Mesenchymal stem cell (in vitro differentiated cells and primary cell): ENCODE measurements at regions not wholly inside any gene's neighbourhood (a gene's known extent, or its start where the extent isn't known, plus 50 kb on each side); places are given as distances from the start of the nearest gene placed in this dataset.
A peak's percentile ranks its signal among the peaks of the same experiment; 100 is the strongest.

ENCODE experiments used
- DNase-seq: peaks from one replicate; pipeline ENCODE4 v3.0.0-alpha.2; 2013
- H2AFZ ChIP-seq: one replicate; pipeline ENCODE4 v1.6.1; 2013; ENCODE audit warnings: low read depth, mild to moderate bottlenecking, control low read depth, inconsistent platforms, low read length, moderate library complexity
- H2AK5ac ChIP-seq: 2 replicates; pipeline ENCODE4 v1.6.1; 2013; ENCODE audit warnings: low read length, moderate library complexity, mild to moderate bottlenecking, inconsistent platforms; ENCODE audit not compliant: severe bottlenecking
- H2BK120ac ChIP-seq: one replicate; pipeline ENCODE4 v1.6.1; 2013; ENCODE audit warnings: low read depth, mild to moderate bottlenecking, inconsistent platforms, low read length, moderate library complexity
- H2BK12ac ChIP-seq, 2 experiments: one replicate each; pipeline ENCODE4 v1.6.1; 2013; ENCODE audit warnings: inconsistent platforms in 2 of 2, low read length in 2 of 2, mild to moderate bottlenecking in 2 of 2, moderate library complexity in 2 of 2, control low read depth in 1 of 2
- H2BK15ac ChIP-seq: one replicate; pipeline ENCODE4 v1.6.1; 2013; ENCODE audit warnings: mild to moderate bottlenecking, low read depth, inconsistent platforms; ENCODE audit not compliant: poor library complexity, severe bottlenecking
- H2BK5ac ChIP-seq: 2 replicates; pipeline ENCODE4 v1.6.1; 2013; ENCODE audit warnings: low read depth, mild to moderate bottlenecking, low read length, control low read depth, inconsistent platforms; ENCODE audit not compliant: poor library complexity, severe bottlenecking
- H3K14ac ChIP-seq, 2 experiments: one replicate each; pipeline ENCODE4 v1.6.1; 2013; ENCODE audit warnings: inconsistent platforms in 2 of 2, low read length in 2 of 2, control low read depth in 1 of 2, mild to moderate bottlenecking in 1 of 2, moderate library complexity in 1 of 2
- H3K18ac ChIP-seq, 2 experiments: one replicate each; pipeline ENCODE4 v1.6.1; 2013; ENCODE audit warnings: inconsistent platforms in 2 of 2, low read length in 2 of 2, control low read depth in 1 of 2, low read depth in 1 of 2, mild to moderate bottlenecking in 1 of 2
- H3K23ac ChIP-seq, 2 experiments: one replicate each; pipeline ENCODE4 v1.6.1; 2013; ENCODE audit warnings: inconsistent platforms in 2 of 2, low read length in 2 of 2, mild to moderate bottlenecking in 2 of 2, moderate library complexity in 2 of 2, control low read depth in 1 of 2
- H3K27ac ChIP-seq: 2 replicates; pipeline ENCODE4 v1.5.1; 2013; ENCODE audit warnings: mild to moderate bottlenecking, moderate library complexity, low read length, control low read depth, inconsistent platforms; ENCODE audit not compliant: poor library complexity, severe bottlenecking
- H3K27me3 ChIP-seq, 2 experiments: 2 replicates each; pipeline versions ENCODE4 v1.6.1 to v1.7.0; 2013; ENCODE audit warnings: low read length in 2 of 2, mild to moderate bottlenecking in 2 of 2, moderate library complexity in 2 of 2, control low read depth in 1 of 2, inconsistent platforms in 1 of 2; ENCODE audit not compliant: control insufficient read depth in 1 of 2, insufficient read depth in 1 of 2
- H3K36me3 ChIP-seq, 2 experiments: 2 replicates each; pipeline versions ENCODE4 v1.6.1 to v1.7.0; 2013; ENCODE audit warnings: low read length in 2 of 2, control low read depth in 1 of 2, inconsistent platforms in 1 of 2, low read depth in 1 of 2, mild to moderate bottlenecking in 1 of 2; ENCODE audit not compliant: insufficient read depth in 2 of 2, control insufficient read depth in 1 of 2
- H3K4ac ChIP-seq, 2 experiments: one replicate each; pipeline ENCODE4 v1.6.1; 2013; ENCODE audit warnings: inconsistent platforms in 2 of 2, low read length in 2 of 2, mild to moderate bottlenecking in 2 of 2, moderate library complexity in 2 of 2, control low read depth in 1 of 2, low read depth in 1 of 2
- H3K4me1 ChIP-seq: 2 replicates; pipeline ENCODE4 v1.6.1; 2013; ENCODE audit warnings: low read depth, low read length, control low read depth; ENCODE audit not compliant: control insufficient read depth, insufficient read depth
- H3K4me2 ChIP-seq: 2 replicates; pipeline ENCODE4 v1.6.1; 2013; ENCODE audit warnings: low read length, mild to moderate bottlenecking, inconsistent platforms; ENCODE audit not compliant: poor library complexity, severe bottlenecking
- H3K4me3 ChIP-seq, 2 experiments: 2 replicates each; pipeline versions ENCODE4 v1.5.1 to v1.7.0; 2013; ENCODE audit warnings: low read length in 2 of 2, mild to moderate bottlenecking in 2 of 2, control low read depth in 1 of 2, low read depth in 1 of 2; ENCODE audit not compliant: insufficient read depth in 1 of 2
- H3K79me1 ChIP-seq: replicated peaks from 2 replicates; pipeline ENCODE4 v1.6.1; 2013; ENCODE audit warnings: mild to moderate bottlenecking, control low read depth, low read length, inconsistent platforms; ENCODE audit not compliant: poor library complexity, severe bottlenecking
- H3K9ac ChIP-seq: 2 replicates; pipeline ENCODE4 v1.7.0; 2013; ENCODE audit warnings: mild to moderate bottlenecking, low read length, moderate library complexity
- H3K9me3 ChIP-seq: 2 replicates; pipeline ENCODE4 v1.7.0; 2013; ENCODE audit warnings: mild to moderate bottlenecking, low read length; ENCODE audit not compliant: control insufficient read depth
- H4K8ac ChIP-seq: one replicate; pipeline ENCODE4 v1.6.1; 2013; ENCODE audit warnings: inconsistent platforms, mild to moderate bottlenecking, low read length, moderate library complexity
- H4K91ac ChIP-seq: one replicate; pipeline ENCODE4 v1.6.1; 2013; ENCODE audit warnings: mild to moderate bottlenecking, low read length, inconsistent platforms
- WGBS: methylation state at CpG from one replicate; pipeline ENCODE4 v1.1.7; 2013; ENCODE audit warnings: mixed read lengths; 5-methylcytosine and 5-hydroxymethylcytosine counted together

- DNase-seq: no peak
- no peak overlapping the region for H2BK120ac ChIP-seq
- no peak overlapping the region for H2BK12ac ChIP-seq
- H3K4me1 ChIP-seq: no peaks in the 10 kb centered on the region
- H3K79me1 ChIP-seq: no peaks in the 10 kb centered on the region
- no peak overlapping the region for H3K4me3 ChIP-seq
- H3K14ac ChIP-seq: no peak overlapping the region
- H4K91ac ChIP-seq: no peak overlapping the region
- H3K23ac ChIP-seq: no peak overlapping the region
- H2AK5ac ChIP-seq: no peak overlapping the region
- no peak overlapping the region for H4K8ac ChIP-seq
- H3K18ac ChIP-seq: no peak overlapping the region
- H3K4ac ChIP-seq: no peak overlapping the region
- no peak overlapping the region for H3K27ac ChIP-seq
- no peaks in the 10 kb centered on the region for H3K36me3 ChIP-seq
- 90% methylated on average over 2 of the region's 4 CpGs for WGBS
- H3K9me3 ChIP-seq: no peaks in the 10 kb centered on the region
- no peak overlapping the region for H3K9ac ChIP-seq
- no peak overlapping the region for H2BK15ac ChIP-seq
- no peaks in the 10 kb centered on the region for H3K27me3 ChIP-seq
- H2AFZ ChIP-seq: no peak overlapping the region
- no peak overlapping the region for H2BK5ac ChIP-seq
- H3K4me2 ChIP-seq: no peak overlapping the region
These were observed 592.5 kb downstream of the RPL10L start for GRCh38 chr14:46058964-46059563.

DNA sequence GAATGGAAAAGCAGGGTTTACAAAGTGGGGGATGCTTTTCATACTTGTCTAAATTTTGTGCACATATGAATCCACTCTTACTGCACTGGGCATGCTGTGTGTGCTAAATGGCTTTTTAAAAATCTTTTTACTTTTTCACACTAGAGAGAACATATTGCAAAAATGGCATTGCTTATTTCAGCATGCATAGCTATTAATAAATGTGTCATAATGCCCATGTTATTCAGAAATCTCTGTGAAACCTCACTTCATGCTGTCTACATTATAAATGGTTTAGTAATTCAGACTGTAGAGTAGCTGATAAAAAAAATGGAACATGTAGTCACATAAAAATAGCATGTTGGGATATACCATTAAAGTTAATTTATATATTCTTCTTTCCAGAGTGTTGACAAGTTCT is 593.8 kb downstream of the RPL10L start:
- Histone ChIP-seq H2AK5ac (no peak overlapping the region), H3K4me1 (no peaks in the 10 kb centered on the region), H3K14ac (no peak overlapping the region), H3K79me1 (no peaks in the 10 kb centered on the region), H4K91ac (no peak overlapping the region), H4K8ac (no peak overlapping the region), H3K23ac (no peak overlapping the region), H3K9me3 (no peaks in the 10 kb centered on the region), H3K18ac (no peak overlapping the region), H3K4me2 (no peak overlapping the region), H2BK120ac (no peak overlapping the region), H2BK12ac (no peak overlapping the region), H2BK15ac (no peak overlapping the region), H2AFZ (no peak overlapping the region), H3K9ac (no peak overlapping the region), H3K27me3 (no peaks in the 10 kb centered on the region), H3K4ac (no peak overlapping the region), H2BK5ac (no peak overlapping the region), H3K36me3 (no peaks in the 10 kb centered on the region), H3K4me3 (no peak overlapping the region), H3K27ac (no peak overlapping the region)
- DNase-seq: no peak

- Histone ChIP-seq H4K8ac (no peak overlapping the region), H3K4me2 (no peak overlapping the region), H4K91ac (no peak overlapping the region), H3K36me3 (no peaks in the 10 kb centered on the region), H2AK5ac (no peak overlapping the region), H2BK15ac (no peak overlapping the region), H3K4me3 (no peak overlapping the region), H2BK12ac (no peak overlapping the region), H3K9me3 (no peaks in the 10 kb centered on the region), H3K9ac (no peak overlapping the region), H3K14ac (no peak overlapping the region), H3K23ac (no peak overlapping the region), H3K27ac (no peak overlapping the region), H3K18ac (no peak overlapping the region), H2BK120ac (no peak overlapping the region), H2AFZ (no peak overlapping the region), H3K4me1 (no peaks in the 10 kb centered on the region), H3K79me1 (no peaks in the 10 kb centered on the region), H3K27me3 (no peaks in the 10 kb centered on the region), H3K4ac (no peak overlapping the region), H2BK5ac (no peak overlapping the region)
- DNase-seq: peak; percentile 64
- WGBS: 0% methylated on average over 1 of the region's 2 CpGs
These were observed 597.1 kb downstream of the RPL10L start for GRCh38 chr14:46054526-46054925.

- Histone ChIP-seq H3K9me3 (no peaks in the 10 kb centered on the region), H2AK5ac (no peak overlapping the region), H4K8ac (no peak overlapping the region), H2BK5ac (no peak overlapping the region), H3K4me3 (no peak overlapping the region), H3K18ac (no peak overlapping the region), H2AFZ (no peak overlapping the region), H2BK120ac (no peak overlapping the region), H3K27ac (no peak overlapping the region), H4K91ac (no peak overlapping the region), H3K4me2 (no peak overlapping the region), H3K27me3 (no peaks in the 10 kb centered on the region), H3K9ac (no peak overlapping the region), H3K4me1 (no peaks in the 10 kb centered on the region), H2BK15ac (no peak overlapping the region), H3K36me3 (no peaks in the 10 kb centered on the region), H2BK12ac (no peak overlapping the region), H3K14ac (no peak overlapping the region), H3K79me1 (no peaks in the 10 kb centered on the region), H3K4ac (no peak overlapping the region), H3K23ac (no peak overlapping the region)
- WGBS: no CpG with 5 or more reads among the region's 1 CpG
- DNase-seq: peak; percentile 35
These were observed 598.4 kb downstream of the RPL10L start for GRCh38 chr14:46053221-46053620.
